ENCODE measurements at regions not wholly inside any gene's neighbourhood (a gene's known extent, or its start where the extent isn't known, plus 50 kb on each side); places are given as distances from the start of the nearest gene placed in this dataset.

DNA sequence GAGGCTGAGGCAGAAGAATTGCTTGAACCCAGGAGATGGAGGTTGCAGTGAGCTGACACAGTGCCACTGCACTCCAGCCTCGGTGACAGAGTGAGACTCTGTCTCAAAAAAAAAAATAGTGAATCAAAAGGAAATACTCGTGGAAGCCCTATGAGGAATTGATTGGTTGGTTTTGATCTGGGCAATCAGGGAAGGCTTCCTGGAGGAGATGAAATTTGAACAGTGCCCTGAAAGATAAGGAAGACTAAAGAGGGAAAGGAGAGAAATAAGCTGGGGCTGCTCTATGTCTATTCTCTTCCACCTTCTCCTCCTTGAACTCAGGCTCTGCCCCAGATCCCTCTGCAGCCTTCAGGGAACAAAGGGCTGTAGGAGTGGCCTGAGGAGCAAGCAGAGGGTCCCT is 54.1 kb downstream of the IRF2BPL start:
- no peak for DNase-seq (ENCODE audit: low read depth, low spot score)

DNA sequence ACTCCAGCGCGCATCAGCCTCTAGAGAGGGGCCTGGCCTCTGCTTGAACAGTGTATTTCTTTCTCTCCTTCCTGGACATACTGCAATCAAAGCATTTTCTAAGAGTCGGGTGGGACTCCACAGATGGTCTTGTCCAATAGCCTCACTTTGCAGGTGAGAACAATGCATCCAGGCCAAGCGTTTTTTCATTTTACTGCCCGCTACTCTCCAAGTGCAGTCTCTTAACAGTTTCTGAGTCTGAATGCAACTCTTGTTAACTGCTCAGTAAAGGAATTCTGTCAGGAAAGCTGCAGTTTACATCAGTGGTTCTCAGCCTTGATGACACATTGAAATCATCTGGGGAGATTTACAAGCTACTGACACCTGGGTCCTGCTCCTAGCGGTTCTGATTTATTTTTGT is 57.0 kb downstream of the IRF2BPL start:
- DNase-seq (ENCODE audit: low read depth, low spot score), result no peak

DNA sequence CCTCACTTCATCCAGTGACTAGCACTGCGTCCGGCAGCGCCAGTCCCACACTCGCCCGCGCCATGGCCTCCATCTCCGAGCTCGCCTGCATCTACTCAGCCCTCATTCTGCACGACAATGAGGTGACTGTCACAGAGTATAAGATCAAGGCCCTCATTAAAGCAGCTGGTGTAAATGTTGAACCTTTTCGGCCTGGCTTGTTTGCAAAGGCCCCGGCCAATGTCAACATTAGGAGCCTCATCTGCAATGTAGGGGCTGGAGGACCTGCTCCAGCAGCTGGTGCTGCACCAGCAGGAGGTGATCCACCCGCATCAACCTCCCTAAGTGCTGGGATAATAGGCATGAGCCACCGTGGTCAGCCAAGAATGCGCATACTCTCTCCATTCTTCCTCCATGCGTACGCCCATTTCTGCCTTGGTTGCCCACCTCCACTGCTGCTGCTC is 59.9 kb downstream of the IRF2BPL start:
- DNase-seq (ENCODE audit: low read depth, low spot score), result no peak

DNA sequence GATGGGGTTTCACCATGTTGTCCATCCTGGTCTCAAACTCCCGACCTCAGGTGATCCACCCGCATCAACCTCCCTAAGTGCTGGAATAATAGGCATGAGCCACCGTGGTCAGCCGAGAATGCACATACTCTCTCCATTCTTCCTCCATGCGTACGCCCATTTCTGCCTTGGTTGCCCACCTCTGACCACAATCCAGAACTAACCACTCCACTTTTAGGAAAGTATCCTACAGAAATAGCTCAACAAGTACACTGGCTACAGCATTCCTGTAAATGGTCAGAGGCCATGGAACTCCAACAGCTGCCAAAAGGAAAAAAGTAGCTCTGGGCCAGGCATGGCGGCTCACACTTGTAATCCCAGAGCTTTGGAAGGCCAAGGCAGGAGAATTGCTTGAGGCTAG is 60.7 kb downstream of the IRF2BPL start:
- DNase-seq (ENCODE audit: low read depth, low spot score), result no peak

DNA sequence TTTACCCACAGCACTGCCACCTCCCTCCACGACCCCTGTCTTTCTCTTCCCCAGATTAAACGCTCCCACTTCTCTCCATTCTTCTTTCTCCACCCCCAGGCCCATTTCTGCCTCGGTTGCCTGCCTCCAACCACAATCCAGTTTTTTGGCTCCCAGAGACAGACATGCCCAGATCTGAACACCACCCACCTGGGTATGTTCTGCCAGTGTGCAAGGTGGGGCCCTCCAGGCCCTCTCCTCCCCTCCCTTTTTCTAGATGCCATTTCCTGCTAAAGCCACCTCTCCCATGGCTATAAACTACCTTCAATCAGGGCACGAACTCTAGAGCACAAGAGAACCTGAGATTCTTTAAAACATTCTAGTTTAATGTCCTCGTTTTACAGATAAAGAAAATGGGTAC is 63.3 kb downstream of the IRF2BPL start:
- DNase-seq (ENCODE audit: low read depth, low spot score), result no peak

DNA sequence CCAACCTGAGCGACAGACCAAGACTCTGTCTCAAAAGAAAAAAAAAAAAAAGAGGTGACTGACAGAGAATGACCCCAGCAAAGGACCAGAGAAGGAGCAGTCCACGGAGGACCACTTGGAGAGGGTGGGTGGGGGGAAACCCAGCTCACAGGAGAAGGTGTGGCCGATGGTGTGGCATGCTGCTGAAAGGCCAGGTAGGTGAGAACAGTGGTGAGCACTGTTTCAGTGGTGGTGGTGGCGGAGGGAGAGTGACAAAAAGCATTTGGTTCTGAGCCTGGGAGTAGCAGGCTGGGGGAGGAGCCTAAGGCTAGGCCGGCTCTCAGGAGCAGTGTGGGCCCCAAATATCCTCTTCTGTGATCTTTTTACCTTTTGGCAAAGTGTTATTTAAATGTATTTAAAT is 63.8 kb downstream of the IRF2BPL start:
- no peak for DNase-seq (ENCODE audit: low read depth, low spot score)

DNA sequence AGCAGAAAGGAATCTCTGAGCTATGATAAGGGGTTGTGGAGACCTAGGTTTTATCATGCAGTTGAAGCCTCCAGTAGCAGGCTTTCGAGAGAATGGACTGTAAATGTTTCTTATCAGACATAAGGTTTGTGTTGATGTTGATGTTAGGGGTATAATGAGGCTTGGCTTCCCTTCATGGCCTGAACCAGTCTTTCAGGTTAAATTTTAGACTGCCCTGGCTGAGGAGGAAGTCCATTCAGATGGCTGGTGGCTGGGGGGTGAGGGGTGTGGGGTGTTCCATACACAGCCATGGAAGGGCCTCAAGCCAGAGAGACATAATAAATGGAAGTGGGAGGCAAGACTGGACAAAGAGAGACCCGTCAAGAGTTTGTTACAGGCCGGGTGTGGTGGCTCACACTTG is 65.1 kb downstream of the IRF2BPL start:
- no peak for DNase-seq (ENCODE audit: low read depth, low spot score)

DNA sequence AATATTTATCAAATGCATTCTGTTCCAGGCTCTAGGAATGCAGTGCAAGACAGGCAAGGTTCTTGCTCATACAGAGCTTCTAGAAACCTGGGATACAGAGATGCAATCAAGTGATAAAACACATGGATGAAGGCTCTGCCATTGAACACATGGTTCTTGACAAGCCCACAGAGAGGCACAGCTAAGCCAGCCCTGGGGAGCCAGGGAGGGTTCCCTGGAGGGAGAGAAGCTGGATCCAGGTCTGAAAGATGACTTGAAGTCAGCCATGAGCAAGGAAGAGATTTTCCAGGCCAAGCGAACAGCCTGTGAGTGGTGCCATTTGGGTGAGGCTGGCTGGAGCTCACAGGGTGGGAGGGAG is 66.2 kb downstream of the IRF2BPL start:
- DNase-seq (ENCODE audit: low read depth, low spot score), result no peak

DNA sequence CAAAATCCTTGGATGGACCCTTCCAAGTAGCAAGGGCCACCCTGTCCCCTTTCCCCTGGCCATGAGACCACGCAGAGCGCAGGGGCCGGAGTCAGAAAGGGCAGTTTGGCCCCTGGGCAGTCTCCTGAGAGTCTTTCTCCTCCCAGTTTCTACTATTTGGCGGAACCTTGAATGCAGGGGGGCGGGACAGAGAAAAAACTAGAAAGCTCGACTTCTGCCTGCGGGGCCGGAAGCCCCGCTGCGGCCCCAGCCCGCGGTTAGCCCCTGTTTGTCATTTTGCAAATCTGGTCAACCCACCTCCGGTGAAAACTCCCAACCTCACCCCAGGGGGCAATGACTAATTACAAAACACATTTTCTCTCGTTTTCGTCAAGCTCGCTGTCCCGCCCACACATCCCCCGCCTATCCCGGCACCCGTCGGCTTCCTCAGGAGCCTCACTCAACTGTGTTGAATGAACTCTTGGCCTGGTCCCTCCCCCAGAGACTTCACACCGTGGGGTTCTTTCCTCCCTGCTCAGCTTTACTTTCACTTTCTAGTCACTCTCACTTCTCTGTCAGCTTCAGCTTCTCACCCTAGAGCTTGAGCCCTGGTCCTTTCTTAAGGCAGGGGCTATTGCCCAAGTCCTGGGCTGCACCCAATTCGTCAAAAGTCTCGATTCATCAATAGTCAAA is 66.7 kb downstream of the IRF2BPL start:
- peak; percentile 98 for DNase-seq (ENCODE audit: low read depth, low spot score)

DNA sequence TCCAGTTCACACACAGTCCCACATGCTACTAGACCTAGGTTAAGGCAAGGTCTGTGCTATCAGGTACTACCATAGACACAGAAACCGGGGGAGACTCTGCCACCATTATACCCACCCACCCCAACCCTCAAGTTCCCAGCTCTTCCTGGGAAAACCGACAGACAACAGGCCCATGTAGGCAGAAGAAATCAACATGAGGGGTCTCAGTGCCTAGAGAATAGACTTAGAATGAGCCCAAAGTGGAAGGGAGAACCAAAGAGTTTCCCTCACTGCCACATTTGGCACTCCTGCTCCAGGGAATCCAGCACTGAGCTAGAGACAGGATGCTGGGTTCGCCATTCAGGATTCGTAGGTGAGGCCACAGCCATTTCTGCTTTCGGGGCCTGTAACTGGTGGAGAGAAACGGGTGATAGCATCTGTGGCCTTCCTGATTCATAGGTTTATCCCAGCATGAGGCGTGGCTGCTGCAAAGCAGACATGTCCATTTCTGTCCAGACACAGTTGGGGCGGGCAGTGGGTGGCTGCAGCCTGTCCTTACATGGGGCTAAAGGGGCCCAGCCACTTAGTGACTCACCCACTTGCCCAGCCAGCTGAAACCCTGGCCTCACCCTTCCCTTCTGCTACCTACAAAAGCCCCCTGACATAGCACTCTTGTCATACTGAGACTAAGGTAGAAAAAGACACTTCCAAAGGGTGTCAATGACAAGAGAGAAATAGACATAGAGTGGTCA is 69.4 kb downstream of the IRF2BPL start:
- no peak for DNase-seq (ENCODE audit: low read depth, low spot score)

DNA sequence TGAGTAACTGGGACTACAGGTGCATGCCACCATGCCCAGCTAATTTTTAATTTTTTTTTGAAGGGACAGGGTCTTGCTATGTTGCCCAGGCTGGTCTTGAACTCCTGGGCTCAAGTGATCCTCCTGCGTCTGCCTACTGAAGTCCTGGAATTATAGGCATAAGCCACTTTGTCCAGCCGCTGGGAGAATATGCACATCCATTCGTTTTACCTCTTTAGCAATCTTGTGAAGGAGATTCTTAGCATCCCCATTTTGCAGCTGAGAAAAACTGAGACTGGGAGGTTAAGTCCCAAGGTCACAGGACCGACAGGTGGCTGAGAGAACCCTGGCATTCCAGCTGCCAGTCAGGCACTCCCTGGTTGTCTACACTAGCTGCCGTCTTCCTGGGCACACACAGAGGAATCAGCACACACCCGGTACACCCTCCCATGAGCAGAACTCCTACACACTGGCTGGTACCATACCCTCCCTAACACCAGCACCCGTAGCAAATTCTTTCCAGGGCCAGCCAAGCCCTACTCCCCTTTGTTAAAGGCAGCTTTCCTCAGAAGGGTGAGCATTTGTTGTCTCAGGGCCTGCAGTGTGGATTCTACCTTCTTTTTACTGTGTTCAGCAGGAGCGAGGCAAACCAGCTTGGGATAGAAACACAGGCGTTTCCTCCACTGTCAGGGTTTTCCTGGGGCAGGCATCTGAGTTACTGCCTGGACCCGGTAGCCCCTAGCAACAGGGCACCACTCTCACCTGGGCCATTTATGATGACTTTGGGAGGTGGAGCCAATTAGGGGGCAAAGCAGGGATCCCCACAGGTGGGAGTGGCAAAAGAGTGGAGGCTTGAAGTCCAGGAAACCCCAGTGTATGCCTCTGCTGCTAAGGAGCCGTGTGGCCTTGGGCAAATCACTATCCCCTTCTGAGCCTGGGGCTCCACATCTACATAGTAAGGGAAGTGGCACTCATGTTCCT is 70.2 kb downstream of the IRF2BPL start:
- DNase-seq (ENCODE audit: low read depth, low spot score), result no peak

DNA sequence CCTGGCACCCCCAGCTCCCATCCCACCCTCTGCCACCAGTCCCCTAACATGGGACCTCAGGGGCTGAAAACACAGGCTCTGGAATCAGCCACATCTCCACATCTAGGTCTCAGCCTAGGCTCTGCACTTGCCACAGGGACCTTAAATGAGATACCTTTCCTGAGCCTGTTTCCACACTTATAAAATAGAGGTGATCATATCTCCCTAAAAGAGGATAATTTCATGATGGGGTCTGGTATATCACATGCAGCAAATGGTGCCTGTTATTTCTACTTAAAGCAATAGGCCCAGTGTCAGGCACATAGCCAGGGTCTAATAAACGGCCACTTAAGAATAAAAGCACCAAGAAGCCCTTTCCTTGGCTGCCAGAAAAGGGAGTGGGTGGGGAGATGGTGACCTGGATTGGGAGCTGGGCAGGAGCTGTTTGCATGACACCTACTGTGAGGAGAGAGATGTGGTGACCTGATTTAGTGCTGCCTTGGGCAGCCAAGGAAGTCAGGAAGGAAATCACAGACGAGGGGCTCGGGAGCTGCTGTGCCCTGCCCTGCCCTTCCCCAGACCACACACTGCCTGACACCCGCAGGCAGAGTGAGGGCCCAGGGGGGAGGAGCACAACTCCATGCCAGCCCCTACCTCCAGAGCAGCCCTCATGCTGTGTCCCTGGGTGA is 71.2 kb downstream of the IRF2BPL start:
- DNase-seq (ENCODE audit: low read depth, low spot score), result no peak

DNA sequence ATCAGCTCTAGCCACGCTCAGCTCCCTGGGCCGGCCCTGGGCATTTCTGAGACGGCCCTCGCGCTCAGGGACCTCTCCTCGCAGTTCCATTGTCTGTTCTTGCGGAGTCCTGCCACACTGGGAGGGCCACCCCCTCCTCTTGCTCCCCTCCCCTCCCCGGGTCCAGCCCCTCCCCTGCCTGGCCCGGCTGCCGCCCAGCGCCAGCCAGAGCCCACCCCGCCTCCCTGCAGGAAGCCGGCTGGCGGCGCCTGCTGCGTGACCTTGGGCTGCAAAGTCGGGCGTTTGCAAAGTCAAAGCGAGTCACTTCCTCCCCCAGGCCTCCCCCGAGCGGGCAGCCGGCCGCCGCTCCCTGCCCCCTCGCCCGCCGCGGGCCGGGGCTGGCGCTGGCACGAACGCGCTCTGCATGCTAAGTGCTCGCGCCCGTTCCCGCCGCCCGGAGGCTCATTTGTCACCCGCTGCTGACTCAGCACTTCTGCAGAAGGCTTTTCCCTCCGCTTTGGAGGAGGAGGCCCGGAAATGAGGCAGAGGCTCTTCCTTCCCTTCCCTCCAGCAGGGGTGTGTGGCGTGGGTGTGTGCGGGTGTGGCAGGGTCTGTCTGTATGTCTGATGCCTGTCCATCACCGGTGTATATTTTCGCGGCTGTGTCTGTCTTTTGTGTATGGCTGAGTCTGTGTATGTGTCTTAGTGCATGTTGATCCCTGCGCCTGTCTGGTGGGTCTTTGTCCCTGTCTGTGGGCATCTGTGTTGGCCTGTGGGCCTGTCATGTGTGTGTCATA is 72.0 kb downstream of the IRF2BPL start:
- DNase-seq (ENCODE audit: low read depth, low spot score), result peak; percentile 78

DNA sequence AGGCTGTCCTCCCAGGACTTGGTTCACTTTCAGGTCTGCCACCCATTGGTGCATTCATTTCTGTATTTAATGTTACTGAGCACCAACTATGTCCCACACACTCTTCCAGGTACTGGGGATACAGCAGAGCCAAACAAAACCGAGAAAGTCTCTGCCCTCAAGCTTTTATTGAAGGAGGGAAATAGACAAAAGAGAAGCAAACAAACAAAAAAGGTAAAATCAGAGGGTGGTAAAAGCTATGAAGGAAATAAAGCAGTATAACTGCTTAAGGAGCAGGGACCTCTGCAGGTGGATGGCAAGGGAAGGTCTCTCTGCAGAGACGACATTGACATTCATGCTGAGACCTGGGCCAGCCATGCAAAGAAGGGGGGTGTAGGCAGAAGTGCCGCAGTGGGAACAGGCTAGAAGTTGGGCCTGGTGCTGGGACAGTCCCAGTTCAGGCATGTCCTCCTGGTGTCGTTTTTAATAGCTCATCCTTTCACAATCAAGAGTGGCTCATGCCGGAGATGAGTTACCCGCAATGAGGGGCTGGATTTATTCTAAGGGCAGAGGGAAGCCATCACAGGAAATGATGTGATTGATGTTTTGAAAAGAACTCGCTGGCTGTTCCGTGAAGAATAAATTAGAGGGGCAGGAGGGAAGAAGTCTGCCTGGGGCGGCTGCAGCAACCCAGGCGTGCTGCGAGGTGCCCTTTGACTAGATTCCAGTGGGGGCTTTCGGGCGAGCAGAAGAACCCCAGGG is 72.8 kb downstream of the IRF2BPL start:
- peak; percentile 31 for DNase-seq (ENCODE audit: low read depth, low spot score)

DNA sequence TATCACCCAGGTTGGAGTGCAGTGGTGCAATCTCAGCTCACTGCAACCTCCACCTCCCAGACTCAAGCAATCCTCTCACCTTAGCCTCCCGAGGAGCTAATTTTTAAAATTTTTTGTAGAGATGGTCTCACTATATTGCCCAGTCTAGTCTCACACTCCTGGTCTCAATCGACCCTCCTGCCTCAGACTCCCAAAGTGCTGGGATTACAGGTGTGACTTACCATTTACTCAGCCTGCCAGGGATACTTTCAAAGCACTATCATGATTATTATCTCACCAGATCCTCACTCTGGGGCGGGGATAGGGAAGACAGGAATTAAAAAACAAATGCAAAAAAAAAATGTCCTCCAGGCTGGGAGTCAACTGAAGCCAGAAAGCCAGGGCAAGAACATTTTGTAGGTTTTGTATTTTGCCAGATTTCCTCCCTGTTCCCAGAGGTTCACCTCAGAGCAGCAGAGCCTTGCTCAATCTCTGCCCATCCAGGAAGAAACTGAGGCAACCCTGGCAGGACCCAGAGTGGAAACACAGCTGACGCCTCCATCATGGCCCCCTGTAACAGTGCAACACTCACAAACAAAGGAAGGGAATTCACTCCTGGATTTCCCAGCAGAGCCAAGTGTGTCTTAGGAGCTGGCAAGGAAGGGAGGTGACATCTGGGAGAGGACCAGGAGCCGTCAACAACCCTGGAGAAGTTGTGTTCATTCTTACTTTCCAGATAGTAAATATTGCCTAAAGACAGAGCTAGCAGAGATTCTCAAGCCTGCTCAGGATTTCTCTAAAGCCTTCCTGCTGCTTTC is 73.9 kb downstream of the IRF2BPL start:
- no peak for DNase-seq (ENCODE audit: low read depth, low spot score)

DNA sequence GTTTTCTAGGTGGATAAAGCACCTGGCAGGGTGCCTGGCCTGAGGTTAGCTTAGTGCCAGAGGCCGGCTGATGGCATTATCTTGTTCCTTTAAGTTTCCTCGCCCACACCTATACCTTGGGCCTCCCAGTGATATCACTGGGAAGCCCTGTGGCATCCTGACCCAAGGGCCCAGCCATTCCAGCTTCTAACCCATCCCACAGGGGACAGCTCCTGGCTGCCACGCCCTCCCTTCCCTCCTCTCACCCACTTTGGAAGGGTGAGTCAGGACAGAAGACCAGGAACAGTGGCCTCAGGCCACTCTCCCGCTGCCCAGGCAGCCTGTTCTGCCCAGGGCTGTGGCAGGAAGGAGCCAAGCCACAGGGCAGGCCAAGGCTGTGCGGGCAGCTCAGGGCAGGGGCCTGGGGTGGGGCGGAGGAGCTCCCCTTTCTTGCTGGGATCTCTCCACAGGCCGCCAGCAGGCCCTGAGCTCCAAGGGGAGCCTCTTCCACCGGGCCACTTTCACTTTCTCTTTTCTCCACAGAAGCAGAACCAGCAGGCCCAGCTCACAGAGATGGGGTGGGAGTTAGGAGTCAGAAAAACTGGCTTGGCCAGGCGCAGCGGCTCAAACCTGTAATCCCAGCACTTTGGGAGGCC is 75.1 kb downstream of the IRF2BPL start:
- peak; percentile 51 for DNase-seq (ENCODE audit: low read depth, low spot score)

DNA sequence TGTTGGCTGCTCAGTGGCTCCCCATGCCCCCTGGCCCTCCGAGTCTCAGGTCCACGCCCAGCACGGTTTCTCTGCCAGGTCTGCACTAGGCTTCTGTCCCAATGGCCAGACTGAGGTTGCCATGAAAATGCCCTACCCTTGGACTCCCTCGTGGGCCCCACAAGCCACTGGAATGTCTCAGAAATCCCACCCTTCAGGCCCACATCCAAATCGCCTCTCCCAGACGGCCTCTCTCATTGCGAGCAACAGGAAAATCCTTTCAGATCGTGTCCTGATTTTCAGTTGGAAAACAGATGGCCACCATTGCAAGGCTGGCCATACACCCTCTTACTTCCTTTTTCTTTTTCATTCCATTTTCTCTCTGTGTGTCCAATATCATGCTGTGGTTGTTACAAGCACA is 77.3 kb downstream of the IRF2BPL start:
- no peak for DNase-seq (ENCODE audit: low read depth, low spot score)

DNA sequence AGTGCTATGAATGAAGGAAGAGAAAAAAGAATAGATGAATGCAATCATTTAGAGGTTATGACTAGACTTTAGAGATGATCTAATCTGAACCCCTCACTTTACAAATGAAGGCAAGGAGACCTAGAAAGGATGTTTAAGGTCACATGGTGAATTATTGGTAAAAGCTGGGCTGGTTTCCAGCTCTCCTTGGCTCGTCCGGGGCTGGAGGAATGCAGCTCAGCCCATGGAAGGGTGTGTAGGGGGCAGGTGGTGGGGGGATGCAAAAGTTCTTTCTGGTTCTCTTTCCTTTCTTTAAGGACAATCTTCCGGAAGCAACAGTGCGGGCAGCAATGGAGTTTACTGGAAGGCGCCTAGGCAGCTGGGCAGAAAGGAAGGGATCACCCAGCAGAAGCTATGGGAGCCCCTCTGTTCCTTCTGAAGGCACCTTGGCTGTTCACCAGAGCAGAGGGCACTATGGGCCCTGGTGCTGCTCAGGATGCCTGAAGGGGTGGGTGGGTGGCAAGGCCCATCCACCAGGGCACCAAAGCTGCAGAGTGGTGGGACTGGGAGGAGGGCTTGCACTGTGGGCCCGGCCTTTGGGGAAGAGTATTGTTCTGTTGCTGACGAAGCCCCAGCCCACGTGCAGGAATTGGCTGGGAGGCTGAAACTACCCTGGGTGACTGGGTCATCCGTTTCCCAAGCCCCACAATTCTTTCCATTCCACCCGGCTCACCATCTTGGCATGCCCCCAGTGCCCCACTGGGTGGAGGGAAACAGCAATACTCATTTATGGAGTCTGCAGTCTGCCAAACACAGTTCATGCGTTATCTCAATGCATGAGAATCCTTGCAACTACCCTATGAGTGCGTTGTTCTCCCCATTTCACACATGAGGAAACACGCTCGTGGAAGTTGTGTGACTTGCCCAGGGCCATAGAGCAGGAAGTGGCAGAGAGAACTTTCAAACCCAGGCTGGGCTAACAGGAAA is 78.2 kb downstream of the IRF2BPL start:
- no peak for DNase-seq (ENCODE audit: low read depth, low spot score)

Measured in smooth muscle cell of the brain vasculature (primary cell).